HS-5 (cell line): ENCODE measurements at regions not wholly inside any gene's neighbourhood (a gene's known extent, or its start where the extent isn't known, plus 50 kb on each side); places are given as distances from the start of the nearest gene placed in this dataset.

ENCODE experiments used
- DNase-seq: peaks from one replicate; pipeline ENCODE4 v3.0.0-alpha.2; 2012; ENCODE audit warnings: low read depth

DNA sequence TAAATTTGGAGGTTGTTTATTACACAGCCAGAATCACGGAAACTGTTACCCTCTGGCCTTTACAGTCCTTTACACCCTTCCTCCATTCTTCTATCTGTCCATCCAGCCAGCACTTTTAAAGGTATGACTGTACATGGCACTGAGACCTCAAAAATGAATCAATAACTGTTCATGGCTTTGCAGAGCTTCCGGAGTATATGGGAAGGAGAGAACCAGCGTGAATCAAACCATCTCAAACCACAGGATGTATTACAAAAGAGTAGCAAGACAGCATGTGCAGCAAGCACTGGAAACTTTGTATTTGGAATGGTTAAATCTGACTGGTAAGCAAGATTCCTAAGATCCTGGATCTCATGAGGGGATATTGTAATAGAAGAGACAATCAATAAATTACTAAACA lies 228.5 kb upstream of the CASK start:
- peak; percentile 15 for DNase-seq

DNA sequence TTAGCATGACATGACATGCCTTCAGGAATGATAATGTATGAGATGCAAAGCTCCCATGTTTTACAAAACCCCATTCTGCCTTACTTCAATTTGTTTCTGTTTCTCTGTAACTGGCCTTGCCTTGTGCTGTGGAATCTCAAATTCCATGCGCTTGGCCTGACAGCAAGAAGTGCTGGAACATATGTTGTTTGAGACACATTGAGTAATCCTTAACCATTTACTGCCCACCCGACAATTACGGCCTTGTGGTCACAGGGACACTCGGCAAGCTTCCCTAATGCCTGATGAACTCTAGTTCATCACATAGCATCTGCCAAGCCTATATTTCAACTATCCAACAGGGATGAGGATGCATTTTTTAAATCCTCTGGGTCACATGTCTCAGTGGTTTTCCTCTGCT lies 226.4 kb upstream of the CASK start:
- DNase-seq = no peak

DNA sequence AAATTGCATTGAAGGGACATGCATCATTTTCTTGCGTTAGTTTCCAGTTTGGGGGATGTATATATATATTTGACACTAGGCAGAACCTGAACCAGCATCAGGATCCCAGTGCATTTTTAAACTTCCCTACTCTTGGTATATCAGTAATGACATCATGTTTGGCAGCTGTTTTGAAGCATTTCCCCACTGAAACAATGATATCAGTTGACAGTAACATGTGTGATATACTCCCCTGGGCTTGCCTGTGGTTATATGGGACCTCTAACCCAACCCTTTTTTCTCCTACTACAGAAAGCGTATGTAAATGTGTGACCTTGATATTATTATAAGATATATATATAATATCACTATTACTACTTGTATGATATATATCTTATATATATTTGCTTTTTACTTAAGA lies 225.9 kb upstream of the CASK start:
- no peak for DNase-seq

DNA sequence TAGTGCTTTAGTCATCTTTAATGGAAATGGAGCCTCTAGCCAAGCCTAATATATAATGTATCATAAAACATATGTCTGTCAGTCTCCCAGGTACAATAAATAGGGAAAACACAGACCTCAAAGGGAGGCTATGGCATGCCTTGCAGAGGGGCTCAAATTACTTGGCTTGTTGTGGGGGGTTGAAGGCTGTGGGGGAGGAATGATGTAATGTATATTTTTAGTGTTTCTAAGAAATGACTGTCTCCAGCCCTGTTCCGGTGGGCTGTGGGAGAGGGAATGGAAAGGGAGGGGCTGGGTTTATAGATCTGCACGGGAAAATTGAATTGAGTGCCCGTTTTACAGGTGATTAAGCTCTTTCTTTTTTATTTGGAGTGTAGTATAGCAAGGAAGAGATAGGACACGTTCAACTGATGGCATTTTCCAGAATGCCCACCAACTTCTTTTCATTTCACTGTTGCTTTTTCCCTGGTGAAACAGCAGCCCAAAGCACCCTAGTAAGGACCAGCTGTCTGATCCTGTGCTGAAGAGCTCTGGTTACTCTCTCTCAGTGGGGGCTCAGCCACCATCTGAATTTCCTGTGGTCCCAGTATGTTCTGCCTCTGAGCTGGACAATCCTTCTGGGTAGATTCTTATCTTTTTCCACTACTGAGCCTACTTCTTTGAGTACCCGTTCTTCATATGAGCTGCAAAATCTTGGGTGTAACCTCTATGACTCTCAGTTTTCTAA lies 220.7 kb upstream of the CASK start:
- DNase-seq = no peak

DNA sequence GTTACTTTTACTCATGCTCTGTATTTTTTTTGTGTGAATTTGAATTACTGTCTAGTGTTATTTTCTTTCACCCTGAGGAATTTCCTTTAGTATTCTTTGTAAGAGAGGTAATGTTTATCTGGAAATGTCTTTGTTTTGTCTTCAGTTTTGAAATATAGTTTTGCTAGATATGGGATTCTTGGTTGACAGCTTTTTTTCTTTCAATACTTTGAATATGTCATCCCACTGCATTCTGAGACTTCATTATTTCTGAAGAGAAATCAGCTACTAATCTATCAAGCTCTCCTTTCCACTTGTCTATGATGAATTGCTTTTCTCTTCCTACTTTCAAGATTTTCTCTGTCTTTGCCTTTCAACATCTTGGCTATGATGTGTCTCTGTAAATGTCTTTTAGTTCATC lies 217.0 kb upstream of the CASK start:
- DNase-seq = no peak

DNA sequence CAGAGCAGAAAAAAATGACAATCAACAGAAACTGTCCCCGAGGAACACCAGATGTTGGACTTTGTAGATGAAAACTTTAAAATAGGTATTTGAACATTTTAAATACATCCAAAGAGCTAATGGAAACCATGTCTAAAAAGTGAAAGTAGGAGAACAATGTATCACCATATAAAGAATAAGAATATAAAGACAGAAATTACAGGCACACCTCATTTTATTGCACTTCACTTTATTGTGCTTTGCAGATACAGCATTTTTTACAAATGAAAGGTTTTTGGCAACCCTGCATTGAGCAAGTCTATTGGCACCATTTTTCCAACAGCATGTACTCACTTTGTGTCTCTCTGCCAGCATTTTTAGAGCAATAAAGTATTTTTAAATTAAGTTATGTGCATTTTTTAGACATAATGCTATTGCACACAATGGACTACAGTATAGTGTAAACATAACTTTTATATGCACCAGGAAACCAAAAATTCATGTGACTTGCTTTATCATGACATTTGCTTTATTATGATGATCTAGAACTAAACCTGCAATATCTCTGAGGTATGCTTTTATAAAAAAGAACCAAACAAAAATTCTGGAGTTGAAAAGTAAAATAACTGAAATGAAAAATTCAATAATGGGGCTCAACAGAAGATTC lies 212.4 kb upstream of the CASK start:
- DNase-seq = no peak

DNA sequence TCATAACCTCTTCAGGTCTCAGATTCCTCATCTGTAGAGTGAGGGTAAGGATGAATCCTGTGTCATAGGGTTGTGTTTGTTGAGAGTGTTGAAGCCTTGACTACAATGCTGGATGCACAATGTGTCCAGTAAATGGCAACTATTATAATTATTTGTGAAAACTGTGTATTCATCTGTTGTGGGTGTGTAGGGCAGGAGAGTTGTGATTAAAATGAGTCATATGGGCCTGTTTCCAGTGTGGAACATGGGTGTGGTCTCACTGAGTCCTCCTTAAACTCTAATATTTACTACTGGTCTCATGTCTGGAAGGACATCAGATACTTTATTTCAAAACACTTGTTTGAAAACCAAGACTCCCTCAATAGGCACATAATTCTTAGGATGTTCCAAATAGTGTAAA lies 208.5 kb upstream of the CASK start:
- DNase-seq = no peak

DNA sequence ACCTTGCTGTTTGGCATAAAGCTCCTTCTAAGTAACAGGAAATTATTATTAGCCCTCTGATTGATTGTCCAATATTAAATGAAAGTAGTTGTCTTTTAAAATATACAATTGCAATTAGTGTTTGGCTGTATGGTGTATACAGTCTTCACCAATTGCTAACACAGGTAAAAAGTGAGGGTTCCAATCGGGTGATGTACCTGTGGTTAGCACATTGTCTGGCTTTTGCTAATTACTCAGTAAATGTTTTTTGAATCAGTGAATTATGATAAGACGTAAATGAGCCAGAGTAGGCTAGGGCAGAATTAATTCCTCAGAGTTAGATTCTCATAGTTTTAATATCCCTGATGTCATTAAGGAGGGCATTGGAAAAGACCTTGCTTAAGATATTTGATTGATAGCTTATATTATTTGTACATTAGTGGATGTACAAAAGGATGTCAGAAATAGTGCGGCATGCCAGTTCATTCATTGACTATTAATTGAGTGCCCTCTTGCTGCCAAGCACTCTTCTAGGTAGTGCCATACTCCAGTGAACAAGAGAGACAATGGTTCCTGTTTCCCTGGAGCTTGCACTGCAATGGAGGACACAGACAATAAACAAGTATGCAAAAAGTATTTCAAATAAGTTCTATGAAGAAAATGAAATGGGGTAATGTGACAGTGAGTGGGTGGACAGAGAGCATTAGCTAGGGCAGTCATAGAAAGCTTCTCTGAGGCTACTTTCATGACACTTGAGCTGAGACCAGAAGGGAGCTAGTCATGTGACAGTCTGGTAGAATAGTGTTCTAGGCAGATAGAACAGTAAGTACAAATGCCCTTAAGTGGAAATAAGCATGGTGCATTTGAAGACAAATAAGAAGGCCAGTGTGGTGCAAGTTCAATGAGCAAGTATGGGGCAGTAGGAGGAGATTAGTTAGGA lies 205.9 kb upstream of the CASK start:
- DNase-seq = no peak

DNA sequence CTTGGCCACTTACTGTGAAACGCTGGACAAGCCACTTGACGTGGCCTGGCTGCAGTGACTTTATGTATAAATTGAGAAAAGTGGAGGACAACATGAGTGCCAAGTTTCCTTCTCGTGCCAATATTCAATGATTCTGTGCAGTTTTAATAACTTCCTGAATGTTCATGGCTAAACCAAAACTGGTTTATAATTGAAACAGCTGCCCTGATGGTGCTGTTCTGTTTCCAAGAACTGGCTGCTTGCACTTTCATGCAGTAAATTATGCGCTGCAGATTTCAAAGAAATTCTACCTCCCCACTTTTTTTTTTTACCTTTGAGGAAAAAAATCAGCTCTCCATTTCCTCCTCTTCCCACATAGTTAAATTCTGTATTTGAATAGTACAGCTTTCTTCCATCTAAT lies 205.2 kb upstream of the CASK start:
- no peak for DNase-seq

DNA sequence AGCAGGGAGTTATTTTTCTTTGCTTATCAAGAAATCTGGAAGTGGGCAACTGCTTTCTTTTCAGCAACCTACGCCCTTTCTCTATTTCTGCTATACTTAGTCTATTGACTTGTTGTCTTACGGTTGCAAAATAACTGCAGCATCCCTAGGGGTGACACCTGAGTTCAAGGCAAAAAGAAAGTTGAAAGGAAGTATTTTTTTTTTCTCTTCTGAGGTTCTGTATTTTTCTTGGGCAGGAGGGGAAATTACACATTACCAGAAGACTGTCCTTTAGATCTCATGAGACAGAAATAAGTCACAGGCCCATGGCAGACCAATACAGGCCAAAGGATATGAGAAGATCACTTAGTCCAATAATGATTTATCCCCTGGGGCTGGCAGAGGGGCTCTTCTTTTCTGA lies 204.7 kb upstream of the CASK start:
- no peak for DNase-seq

DNA sequence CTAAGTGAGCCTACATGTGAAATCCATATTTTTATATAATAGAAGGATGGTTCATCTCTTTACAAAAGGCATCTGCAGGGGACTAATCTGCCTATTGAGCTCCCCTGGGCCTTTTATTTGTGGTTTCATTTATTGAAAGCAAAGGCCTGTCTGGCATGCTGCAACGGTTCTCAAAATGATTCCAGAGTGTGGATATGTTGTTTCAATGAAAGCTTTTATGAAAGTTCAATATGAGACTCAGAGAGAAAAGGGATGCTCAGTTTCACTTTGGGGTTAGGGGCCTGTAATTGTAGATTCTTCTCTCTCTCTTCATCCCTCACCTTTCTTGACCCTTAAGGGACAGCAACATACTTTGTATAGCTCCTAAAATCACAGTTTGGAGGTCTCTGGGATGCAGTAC lies 204.2 kb upstream of the CASK start:
- no peak for DNase-seq

DNA sequence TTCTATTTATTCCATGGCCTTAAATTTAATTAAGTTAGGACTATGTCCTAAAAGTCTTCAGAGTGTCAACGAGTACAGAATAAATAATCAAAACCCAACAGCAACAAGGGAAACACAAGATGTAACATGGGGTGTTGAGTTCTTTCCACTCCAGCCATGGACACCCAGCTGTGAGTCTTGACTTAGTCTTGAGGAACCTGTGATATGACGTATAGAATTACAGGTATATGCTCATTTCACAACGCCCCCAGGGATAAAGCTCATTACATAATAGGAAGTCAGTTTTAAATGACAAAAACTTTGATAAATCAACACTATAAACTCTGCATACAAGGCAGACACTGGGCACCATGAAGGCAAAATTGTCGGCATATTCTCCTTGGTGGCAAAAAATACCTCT lies 200.0 kb upstream of the CASK start:
- DNase-seq = no peak

DNA sequence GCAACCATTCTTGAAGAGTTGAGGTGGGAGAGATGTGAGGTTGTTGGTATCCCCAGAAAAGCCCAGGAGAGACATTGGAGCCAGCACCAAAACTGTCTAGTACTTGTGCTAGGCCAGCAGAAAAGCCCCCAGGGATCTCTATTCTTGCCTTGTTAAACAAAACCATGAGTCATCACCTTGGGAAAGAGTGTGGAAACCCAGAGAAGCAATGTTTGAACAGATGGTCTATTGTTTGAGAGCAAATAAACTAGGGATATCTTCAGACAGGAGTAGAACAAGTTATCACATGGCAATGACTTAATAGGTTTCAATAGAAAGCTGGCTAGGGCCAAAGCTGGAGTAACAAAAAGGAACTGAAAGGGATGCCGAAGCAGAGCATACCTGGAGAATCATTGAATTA lies 195.7 kb upstream of the CASK start:
- DNase-seq = peak; percentile 46

DNA sequence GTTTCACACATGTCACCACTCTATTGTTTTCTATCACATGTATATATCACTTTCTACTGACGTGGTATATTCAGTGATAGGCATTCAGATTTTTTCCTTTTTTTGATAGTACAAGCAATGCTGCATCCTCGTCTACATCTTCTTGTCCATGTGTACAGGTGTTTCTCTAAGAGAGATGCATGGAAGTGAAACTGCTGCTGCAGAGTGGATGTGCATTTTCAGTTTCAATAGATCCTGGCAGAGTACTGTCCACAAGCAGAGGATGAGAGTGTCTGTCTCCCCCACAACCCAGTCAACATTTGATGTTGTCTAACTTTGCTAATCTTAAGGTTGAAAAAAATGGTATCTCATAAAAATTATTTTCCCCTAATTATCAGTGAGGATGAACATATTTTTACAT lies 194.0 kb upstream of the CASK start:
- DNase-seq = no peak

DNA sequence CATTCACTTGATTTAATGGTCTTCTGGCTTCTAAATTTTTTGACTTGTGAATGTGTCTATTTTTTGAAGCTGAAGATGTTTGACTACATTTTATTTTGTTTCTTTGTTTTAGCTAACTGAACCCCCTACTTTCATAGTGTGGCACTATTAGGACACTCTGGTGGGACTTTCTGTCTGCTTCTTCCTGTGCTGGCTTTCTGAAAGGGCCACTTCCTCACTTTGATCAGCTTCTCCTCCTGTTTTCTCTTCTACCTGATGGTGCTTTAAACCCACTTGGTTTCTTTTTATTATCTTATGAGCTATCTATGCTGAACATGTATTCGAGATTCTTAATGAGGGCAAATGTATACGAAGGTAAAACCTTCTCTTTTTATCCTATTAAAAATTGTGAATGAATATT lies 186.1 kb upstream of the CASK start:
- no peak for DNase-seq

DNA sequence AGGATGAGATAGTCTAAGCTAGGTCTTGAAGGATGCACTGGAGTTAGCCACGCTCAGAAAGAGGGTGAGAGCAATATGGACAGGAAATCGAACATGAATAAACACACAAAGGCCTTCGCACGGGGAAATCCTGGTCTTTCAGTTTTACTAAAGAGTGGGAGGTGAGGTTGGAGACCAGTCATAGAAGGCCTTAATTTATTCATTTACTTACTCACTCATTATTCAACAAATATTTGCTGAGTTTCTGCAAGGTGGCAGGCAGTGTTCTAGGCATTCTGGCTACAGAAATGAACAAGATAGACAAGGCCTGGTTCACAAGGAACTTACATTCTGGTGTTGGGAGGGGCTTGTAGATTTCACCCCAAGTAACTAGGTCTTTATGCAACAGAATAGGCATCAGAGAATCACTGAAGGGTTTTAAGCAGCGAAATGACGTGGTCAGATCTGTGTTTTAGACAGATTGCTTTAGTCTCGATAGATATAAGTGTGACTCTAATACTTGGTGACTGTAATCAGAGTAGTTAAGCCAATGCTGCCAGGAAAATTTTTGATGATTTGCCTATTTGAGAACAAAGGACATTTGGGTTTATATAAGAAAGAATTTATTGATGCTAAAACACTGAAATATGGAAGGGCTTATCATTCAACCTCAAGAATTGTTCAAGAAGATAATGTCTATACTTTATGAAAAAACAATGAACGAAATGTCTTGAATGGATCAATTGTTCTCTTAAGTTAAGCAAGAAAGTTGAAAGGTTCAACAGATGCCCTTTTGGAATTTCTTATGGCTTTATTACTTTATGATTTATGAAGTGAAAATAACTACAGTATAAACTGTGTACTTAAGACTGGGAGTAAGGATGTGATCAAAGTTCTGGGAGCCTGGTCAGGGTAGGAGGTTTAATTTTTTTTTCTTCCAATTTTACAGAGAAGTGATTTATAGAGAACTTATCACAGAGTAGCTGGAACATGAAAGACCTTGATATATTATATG lies 184.4 kb upstream of the CASK start:
- no peak for DNase-seq

DNA sequence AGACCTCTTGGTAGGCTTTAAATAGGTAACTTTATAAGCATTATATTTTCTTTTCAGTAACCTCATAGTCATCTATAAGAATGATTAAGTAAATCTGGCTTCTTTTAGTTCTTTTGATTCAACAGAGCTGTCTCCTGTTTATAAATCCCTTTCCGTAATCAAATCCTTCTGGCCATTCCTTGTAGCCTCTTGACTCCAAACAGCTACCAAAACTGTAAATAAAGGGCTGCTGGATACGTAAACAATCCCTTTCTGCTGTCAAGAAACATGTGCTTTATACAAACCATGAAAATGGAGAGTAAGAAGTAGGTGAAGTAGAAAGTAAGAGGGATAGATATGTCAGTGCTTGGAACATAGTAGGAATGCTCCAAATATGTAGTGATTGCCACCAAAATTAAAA lies 183.2 kb upstream of the CASK start:
- DNase-seq = no peak

DNA sequence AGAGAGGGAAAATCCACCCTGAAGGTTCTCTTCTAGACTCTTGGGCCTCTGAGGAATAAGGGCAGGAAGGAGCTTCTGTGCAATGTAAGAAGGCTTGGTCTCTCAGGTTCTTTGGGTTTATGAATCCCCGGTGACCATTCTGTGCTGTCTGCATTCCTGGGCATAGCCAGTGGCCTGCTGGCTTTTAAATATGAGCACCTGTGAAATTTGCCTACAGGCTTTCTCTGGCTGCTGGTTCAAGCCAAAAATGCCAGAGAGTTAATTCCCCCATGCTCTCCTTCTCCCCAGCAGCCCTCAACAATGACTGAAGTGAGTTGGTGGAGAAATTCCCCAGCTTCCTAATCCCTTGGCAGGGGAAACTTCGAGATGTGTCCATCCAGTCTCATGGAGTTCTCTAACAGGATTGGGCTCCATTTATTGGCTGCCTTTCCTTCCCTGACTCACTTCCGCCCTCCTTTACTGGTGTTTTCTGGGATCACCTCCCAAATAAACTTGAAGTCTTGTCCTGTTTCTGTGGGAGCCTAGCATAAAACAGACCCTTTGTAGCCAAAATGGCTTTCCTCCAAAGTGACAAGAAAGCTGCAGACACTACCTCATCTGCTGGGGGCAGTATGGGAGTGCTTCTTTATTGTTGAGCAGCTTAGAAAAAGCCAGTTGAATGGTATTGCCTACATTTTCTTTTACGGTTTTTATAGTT lies 179.4 kb upstream of the CASK start:
- DNase-seq = no peak

DNA sequence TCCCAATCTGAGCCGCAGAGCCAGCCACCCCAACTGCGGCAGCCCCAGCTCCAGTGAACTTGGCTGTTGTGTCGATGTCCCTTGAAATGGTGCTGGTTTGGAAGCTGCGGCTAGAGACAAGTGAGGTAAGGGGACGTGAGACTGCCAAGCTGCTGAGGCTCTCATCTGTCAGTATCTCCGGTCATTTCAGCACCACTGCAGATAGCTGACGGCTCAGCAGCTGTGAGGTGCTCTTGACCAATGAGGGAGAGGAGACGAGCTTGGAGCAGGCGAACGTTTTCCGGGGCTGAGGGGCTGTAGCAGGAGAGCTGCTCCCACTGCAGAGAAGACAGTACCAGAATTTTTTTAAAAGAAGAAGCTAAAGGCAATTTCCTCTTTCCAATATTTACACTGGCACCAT lies 175.5 kb upstream of the CASK start:
- no peak for DNase-seq

DNA sequence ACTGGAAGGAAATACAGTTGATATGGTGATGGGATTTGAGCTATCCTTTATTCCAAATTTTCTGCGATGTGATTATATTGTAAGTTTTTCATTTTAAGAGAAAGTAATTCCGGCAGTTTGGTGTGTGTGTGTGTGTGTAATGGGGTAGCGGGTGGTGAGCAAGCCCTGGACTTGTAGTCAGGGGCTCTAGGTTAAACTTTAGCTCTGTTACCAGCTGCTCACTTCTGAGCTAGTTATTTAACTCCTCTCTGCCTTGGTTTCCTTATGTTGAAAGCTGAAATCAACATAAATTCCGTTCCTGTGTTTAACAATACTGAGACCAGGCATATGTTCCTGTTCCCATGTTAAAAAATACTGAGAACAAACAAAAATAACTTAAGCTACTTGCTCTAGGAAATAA lies 174.1 kb upstream of the CASK start:
- no peak for DNase-seq

DNA sequence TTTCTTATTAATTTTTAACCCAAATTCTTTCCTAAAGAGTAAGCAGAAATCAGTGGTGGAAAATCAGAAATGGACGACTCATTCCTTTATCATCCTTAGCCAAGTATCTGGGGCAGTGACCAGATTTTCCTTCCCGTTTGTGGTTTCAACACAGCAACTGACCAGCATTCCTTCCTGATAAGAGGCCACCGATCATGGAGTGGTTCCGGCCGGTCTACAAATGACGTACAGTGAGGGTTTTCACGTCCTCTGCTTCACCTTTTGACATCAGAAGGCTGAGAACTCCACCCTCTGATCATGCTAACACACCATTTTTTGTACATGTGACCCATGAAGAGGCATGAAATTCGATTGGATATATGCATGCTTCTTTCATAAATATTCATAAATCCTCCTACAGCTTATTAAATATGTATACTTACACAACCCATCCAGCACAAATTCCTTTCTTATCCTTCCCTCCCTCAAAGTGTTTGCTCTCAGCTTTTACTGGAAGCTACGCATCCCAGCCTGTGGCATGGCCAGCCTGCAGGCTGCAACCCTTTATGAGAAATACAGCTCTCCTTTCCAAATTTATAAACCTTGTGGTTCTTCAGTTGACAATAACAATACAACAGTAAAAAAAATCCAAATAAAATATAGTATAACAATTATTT lies 173.0 kb upstream of the CASK start:
- DNase-seq = peak; percentile 74
